Activated CD4-positive, alpha-beta T cell treated with anti-CD3 and anti-CD28 coated beads, Interleukin-2, amount 50 U/mL, for 4 hours (primary cell): ENCODE measurements at regions not wholly inside any gene's neighbourhood (a gene's known extent, or its start where the extent isn't known, plus 50 kb on each side); places are given as distances from the start of the nearest gene placed in this dataset.
"Not testable (repeated sequence)": the region's sequence is repeated elsewhere in the genome, so short reads cannot be mapped to it uniquely, and the experiment has no call there.

Experiments
- DNase-seq, 2 experiments: peaks; one replicate each; pipeline ENCODE4 v3.0.0-alpha.2; 2020

GRCh38 chr15:44817797-44818196, 81.5 kb downstream of the TRIM69 start:
- not testable (repeated sequence) for DNase-seq

- not testable (repeated sequence) for DNase-seq
Measured at GRCh38 chr15:44819331-44819987, 83.1 kb downstream of the TRIM69 start.

- not testable (repeated sequence) for DNase-seq
Measured at GRCh38 chr15:44820535-44820934, 84.2 kb downstream of the TRIM69 start.

- DNase-seq, result not testable (repeated sequence)
Measured at GRCh38 chr15:44820967-44821366, 84.6 kb downstream of the TRIM69 start.

DNA sequence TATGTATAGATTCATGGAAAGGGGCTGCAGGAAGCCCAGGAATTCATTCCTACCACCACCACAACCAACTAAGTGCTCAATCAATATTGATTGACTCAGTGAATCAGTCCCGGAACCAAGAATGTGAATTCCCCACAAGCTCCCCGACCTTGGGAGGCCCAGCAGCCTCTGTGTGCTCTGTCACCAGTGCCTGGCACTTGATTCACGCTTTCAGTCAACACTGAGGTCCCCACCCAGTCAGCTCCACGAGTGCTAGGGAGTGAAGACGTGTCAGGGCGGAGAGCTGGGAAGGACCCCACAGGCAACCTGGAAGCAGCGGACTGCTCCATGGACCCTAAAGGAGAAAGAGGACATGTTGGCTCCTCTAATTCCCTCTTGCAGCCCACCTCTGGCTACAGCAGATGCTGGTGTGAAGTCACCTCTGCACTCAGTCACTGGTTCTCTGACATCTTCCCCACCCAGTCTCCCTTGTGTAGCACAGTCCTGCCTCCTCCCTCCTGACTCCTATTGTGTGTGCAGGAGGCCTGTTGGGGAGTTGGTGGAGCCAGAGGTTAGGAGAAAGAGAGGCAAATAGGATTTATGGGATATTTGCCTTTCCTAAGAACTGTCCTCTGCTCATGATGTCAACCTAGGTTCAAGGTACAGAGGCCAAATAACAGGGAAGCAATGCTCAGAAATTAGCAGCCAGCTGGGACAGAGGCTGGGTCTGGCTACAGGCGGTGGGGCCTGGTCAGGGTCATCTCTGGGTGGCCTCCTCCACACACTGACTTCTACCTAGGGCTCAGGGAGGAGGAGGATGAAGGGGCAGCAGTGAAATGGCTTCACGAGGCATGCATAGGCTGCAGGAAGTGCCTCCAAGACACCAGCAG, 88.2 kb downstream of the TRIM69 start:
- not testable (repeated sequence) for DNase-seq

GRCh38 chr15:44826583-44826982, 90.3 kb downstream of the TRIM69 start:
- not testable (repeated sequence) for DNase-seq

- not testable (repeated sequence) for DNase-seq
Measured at GRCh38 chr15:44828229-44828914, 92.0 kb downstream of the TRIM69 start.

DNA sequence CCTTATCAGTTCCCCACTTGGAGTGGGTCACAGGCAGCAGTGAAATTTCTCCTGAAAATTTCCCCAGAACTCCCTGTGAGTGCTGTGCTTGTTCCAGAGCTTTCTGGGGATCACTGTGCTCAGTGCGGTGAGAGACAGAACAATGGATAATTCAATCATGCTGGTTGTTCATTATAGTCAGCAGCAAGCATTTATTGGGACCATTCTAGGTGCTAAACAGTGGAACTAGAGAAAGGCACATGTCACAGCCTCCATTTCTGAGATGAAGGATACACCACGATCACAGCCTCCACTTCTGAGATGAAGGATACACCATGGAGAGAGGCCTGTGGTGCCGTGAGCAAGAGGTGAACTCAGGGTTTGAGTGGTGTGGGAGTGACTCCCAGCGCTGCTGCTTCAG, 92.8 kb downstream of the TRIM69 start:
- DNase-seq, result not testable (repeated sequence)

DNA sequence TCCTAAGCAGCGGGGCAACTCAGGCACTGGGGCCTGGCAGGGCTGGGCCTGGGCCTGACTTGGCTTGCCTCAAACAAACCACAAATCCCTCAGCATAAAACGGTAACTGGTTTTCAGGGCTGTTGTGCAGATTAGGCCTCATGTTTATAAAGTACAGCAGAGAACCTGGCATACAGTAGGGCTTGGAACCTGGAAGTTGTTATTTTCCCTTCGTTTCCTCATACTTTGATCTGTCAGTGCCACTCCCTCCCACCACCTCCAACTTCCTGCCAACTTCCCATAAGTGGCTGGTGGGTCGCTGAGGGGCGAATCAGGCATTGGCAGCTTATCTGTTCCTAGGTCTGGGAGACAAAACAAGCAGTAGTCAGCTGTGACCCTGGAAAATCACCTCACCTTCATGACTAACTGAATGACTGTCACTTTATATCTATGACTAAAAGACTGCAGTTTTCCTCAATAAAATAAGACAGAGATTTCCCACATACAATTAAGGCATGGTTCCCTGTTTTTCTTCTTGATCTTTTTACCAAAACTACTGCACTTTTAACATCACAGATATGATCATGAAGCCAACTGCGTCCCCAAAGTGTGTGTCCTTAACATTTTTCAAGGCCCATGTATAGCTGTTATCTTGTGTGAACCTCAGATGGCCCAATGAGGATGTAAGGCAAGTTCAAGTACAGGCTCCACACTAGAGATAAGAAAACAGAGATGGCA, 94.5 kb downstream of the TRIM69 start:
- not testable (repeated sequence) for DNase-seq

GRCh38 chr15:44831409-44831741, 95.0 kb downstream of the TRIM69 start:
- DNase-seq, result not testable (repeated sequence)

DNA sequence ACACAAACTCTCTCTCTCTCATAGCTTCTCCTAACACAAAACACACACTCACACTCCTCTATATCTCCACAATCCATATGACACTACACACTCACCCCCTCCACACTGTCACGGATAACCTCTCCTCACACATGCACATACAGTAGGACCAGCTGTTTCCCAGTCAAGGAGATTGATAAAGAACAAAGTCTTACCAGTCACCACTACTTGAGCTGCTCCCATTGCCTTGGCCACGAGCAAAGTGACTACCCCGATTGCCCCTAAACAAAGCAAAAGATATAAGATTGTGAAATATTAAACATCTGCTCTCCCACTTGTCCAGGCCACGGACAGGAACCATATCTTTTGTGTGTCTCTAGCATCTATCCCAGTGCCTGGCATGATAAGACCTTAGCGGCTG, 95.8 kb downstream of the TRIM69 start:
- not testable (repeated sequence) for DNase-seq

DNA sequence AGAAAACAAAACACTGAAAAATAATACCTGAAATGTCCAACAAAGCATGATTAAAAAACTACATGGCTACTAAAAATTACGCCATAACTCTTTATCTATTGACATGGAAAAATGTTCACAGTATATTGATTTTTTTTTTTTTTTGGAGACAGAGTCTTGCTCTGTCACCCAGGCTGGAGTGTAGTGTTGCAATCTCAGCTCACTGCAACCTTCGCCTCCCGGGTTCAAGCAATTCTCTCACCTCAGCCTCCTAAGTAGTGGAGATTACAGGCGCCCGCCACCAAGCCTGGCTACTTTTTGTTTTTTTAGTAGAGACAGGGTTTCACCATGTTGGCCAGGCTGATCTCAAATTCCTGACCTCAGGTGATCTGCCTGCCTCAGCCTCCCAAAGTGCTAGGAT, 96.8 kb downstream of the TRIM69 start:
- DNase-seq, result not testable (repeated sequence)

- DNase-seq, result not testable (repeated sequence)
Measured at GRCh38 chr15:44833761-44834160, 97.4 kb downstream of the TRIM69 start.

DNA sequence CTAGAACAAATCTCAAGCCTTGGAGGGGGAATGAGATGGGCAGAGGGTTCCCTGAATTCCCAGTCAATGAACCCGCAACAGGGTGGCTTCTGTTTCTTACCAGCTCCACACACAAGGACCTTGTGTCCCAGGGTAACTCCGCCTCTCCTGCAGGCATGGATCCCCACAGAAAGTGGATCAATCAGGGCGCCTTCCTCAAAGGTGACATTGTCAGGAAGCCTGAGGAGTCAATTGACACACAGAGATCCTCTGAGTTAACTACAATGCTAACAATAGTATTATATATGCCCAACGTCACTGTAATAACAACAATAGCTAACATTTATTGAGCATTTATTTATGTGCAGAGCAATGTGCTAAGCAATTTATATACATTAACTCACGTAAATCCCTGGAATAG, 98.8 kb downstream of the TRIM69 start:
- DNase-seq, result not testable (repeated sequence)

DNA sequence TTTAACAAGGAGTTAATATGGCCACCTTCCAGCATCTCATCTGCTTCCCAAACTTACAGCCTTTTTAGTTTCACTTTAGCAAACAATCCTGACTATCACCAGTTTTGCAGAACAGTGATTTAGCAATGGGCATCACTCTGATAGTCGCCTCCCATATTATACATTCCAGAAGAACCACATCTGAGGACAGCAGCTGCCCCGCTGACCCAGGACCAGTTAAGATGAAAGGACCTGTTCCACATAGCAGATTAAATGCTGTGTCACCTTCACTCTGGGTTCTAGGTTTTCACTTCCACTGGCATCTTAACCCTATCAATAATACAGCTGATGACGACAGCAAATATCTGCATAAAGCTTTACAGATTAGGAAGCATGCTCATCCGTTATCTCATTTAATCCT, 99.8 kb downstream of the TRIM69 start:
- DNase-seq, result no peak

- not testable (repeated sequence) for DNase-seq
Measured at GRCh38 chr15:44838929-44839328, 102.6 kb downstream of the TRIM69 start.

GRCh38 chr15:44841762-44842161, 105.4 kb downstream of the TRIM69 start:
- DNase-seq, result not testable (repeated sequence)

DNA sequence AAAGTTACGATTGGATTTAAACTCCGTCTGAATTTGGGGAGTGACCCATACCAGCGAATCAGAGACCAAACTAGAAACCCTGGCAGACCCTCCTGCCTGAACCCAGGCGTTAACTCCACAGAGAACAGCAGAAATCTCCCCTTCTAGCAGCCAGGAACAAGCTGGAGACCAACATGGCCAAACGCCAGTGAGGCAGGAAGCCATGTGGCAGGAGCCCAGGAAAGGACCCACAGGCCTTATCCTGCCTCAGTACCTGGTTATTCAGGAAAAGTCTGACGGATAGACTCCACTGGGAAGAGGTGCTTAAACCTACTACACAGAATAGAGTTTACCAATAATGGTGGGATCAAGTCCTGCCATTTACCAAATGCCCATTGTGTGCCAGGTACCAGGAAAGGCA, 106.6 kb downstream of the TRIM69 start:
- DNase-seq, result not testable (repeated sequence)

GRCh38 chr15:44844936-44845335, 108.6 kb downstream of the TRIM69 start:
- not testable (repeated sequence) for DNase-seq

- not testable (repeated sequence) for DNase-seq
Measured at GRCh38 chr15:44846156-44846555, 109.8 kb downstream of the TRIM69 start.

DNA sequence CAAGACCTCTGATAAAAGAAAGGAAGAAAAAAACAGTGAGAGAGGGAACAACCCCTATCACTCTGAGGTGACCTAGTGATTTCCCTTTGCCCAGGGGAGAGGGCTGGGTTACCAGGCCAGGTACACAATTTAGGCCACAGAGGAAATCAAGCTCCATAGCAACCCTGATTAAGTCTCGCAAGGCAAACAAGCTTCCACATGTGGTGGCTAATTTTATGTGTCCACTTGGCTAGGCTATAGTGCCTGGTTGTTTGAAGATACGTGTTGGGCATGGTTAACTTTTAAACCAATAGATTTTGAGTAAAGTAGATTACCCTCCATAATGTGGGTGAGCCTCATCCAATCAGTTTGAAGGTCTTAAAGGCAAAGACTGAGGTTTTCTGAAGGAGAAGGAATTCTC, 108.9 kb upstream of the TERB2 start:
- DNase-seq, result not testable (repeated sequence)

DNA sequence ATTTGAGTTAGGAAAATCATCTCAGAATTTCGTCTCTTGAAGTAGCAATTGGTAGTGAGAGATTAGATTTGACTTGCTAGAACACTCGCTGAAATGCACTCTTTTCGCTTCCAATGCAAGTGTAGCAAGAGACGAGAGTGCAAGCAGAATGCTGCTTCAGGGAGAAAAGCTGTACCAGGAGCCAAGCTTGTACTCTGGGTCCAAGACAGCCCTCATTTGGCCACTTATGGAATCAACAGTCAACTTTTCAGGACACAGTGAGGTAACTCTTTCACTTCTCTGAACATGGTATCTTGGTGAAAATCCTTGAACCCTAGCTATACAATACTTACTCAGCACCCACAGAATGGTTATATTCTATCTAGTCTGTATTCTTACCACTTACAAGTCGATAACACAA, 107.6 kb upstream of the TERB2 start:
- DNase-seq, result not testable (repeated sequence)
